ENCODE measurements at regions not wholly inside any gene's neighbourhood (a gene's known extent, or its start where the extent isn't known, plus 50 kb on each side); places are given as distances from the start of the nearest gene placed in this dataset.
A peak's percentile ranks its signal among the peaks of the same experiment; 100 is the strongest.

- no peak for DNase-seq
Observed at GRCh38 chr3:67884345-67884744, 229.9 kb upstream of the SUCLG2 start.

- peak in 2 of 56 donors; percentile 6 to 8 for DNase-seq
Observed at GRCh38 chr3:67883766-67884165, 229.4 kb upstream of the SUCLG2 start.

GRCh38 chr3:67882981-67883380 lies 228.6 kb upstream of the SUCLG2 start:
- no peak for DNase-seq

DNA sequence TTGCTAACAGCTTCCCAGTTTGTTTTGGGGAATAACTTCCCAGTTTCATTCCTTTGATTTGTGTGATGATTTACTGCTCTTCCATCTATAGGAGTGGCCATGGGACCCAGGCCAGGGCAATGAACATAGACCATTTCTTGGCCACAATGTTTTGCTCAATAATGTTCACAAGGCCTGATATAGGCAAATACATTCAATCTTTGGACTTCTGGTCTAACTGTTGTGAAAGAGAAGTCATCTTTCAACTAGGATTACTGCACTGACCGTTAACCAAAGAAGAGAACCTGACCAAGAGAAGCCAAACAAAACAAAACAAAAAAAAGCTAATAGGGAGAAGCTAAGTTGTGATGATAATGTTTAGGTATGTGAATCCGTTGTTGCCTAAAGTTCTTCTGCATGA lies 221.8 kb upstream of the SUCLG2 start:
- DNase-seq, result no peak

GRCh38 chr3:67875858-67876257 lies 221.4 kb upstream of the SUCLG2 start:
- DNase-seq, result no peak

GRCh38 chr3:67875338-67875737 lies 220.9 kb upstream of the SUCLG2 start:
- no peak for DNase-seq

DNA sequence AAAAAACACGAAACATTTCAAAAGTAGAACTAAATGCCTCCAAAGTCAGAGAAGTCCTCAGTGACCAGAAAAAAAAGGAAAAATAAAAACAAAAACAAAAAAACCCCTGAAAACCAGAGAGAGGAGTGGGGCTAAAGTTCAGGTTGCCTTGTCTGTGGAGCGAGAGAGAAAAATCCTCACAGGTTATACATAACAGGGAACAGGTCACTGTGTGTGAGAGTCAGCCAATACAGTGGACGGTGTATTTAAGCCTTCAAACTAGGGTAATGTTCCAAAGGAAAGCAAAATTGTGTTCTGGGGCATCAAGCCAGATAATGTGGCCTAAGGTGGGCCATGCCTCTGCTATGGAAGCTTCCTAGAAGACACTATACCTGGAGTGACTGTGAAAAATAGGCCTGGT lies 216.1 kb upstream of the SUCLG2 start:
- no peak for DNase-seq

- DNase-seq, result no peak
Observed at GRCh38 chr3:67866571-67866970, 212.2 kb upstream of the SUCLG2 start.

GRCh38 chr3:67864587-67865183 lies 210.3 kb upstream of the SUCLG2 start:
- no peak for DNase-seq

- no peak for DNase-seq
Observed at GRCh38 chr3:67863869-67864268, 209.5 kb upstream of the SUCLG2 start.

DNA sequence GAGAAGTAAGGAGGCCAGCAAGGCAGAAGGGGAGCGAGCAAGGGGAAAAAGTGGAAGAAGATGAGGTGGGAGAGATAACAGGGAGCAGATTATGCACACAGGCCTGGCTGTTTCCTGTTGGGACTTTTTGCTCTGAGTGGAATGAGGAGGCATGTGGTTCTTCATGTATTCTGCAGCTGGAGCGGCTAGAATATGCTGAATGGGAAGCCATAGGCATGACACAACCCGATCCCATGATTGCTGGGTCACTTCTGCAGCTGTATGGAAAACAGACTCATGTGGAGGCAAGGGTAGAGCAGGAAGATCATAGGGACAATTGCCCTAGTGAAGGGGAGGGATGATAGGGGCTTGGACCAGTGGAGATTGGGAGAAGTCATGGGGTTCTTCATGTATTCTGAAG lies 206.0 kb upstream of the SUCLG2 start:
- no peak for DNase-seq

DNA sequence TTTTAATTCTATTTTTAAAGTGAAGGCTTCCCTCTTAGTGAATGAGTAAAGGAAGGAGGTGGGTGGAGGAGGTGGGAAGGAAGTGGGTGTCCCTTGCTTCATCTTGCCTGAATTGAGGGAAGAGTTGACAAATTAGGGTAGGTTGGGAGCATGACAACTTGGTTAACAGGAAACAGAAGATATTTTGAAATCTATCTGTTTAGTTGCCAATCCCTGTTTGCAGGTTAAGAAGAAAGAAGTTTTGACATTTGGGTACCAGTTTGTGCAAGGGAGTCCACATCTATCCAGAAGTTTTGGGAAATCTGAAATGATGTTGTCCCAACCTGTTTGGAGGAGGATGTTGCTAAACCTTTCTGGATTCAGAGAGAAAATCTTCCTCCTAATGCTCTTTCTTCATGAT lies 204.1 kb upstream of the SUCLG2 start:
- DNase-seq, result no peak

- no peak for DNase-seq
Observed at GRCh38 chr3:67856718-67857117, 202.3 kb upstream of the SUCLG2 start.

- DNase-seq, result no peak
Observed at GRCh38 chr3:67854663-67855062, 200.3 kb upstream of the SUCLG2 start.

GRCh38 chr3:67853520-67853919 lies 199.1 kb upstream of the SUCLG2 start:
- no peak for DNase-seq

- DNase-seq, result no peak
Observed at GRCh38 chr3:67848299-67848698, 193.9 kb upstream of the SUCLG2 start.

GRCh38 chr3:67846166-67846565 lies 191.8 kb upstream of the SUCLG2 start:
- DNase-seq, result no peak

GRCh38 chr3:67832817-67833216 lies 178.4 kb upstream of the SUCLG2 start:
- no peak for DNase-seq

DNA sequence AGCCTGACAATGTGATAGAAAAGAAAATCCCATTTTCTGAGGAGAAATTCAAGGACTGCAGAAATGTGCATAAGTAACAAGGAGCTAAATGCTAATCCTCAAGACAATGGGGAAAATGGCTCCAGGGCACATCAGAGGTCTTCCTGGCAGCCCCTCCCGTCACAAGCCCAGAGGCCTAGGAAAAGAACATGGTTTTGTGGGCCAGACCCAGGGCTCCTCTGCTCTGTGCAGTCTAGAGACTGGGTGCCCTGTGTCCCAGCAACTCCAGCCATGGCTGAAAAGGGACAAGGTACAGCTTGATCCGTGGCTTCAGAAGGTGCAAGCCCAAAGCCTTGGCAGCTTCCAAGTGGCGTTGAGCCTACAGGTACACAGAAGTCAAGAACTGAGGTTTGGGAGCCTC lies 176.8 kb upstream of the SUCLG2 start:
- DNase-seq, result no peak

DNA sequence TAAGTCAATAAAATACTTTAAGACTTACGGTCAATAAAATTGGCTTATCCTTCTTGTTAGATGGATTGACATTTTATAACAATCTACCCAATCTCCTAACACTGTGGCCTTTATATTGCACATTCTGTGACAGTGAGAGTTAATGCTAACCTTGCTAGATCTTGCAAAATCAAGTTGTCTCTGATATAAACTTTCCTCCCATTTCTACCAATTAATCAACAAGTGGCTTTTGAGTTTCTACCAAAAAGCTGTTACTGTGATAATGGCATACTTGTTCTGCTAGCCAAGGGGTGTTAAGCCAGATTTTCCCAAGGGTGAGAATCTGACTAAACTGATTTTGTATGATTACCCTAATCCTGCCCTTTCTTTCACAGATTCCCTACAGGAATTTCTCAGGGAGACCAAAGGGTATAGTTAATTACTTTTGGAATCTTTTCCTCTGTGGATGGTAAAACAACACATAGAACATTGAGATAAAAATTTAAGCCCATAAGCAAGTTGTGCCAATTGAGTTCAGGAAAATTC lies 174.1 kb upstream of the SUCLG2 start:
- no peak for DNase-seq

DNA sequence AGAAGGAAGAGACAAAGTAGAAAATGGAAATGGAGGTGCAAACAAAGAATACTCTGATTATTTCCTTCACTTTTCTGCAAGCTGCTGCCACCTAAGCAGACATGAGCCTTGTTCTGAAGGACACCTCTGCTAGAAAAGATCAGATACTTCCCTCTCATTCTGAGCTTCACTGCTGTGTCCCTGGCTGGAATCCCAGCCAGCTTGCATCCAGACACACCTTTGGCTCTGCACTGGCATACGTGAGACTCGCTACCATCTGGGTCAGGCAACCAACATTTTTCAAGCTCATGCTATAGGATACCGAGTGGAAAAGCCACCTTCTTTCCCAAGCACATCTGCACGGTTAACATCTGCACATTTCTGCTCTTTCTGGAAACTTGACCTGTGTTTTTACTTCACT lies 166.7 kb upstream of the SUCLG2 start:
- DNase-seq, result no peak

DNA sequence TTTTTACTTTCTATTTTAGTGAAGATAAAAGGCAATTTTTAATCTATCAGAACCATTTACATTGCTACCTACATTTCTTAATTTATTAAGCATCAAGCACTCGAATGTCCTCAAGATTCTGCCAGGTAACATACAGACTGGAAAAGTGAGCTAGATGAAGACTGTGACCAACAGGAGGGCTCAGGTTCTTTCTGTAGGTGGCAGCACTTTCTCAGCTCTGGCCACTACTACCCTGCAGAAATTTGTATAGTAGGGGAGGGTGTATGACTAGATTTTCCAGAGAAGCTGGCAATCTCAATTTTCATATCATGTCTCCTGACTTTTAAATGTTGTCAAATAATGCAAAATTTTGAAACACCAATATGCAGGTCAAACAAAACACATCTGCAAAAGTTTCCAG lies 165.0 kb upstream of the SUCLG2 start:
- DNase-seq, result peak in 2 of 56 donors; percentile 2

DNA sequence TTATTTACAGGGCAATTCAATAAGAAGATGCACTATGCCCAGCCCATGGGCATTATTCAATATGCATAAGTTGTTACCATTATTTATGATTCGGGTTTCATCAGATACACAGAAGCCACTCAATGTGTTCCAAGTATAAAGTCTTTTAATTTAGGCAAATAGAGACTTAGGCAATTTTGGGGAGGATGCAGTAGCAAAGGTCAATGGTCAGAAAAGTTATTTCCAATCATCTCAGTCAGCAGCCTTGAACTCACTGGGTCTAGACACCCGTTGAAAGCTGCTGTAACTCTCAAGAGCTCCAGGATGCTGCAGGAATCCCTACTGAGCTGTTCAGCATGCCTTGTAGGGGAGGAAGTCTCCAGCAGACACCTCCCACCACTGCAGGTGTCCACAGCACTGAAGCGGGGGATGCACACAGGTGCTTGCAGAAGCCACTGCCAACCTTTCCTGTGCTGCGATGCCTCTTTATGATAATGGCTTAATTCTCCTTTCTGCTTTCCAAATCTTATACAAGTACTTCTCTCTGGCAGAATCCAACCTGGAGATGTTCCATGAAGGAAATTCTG lies 155.0 kb upstream of the SUCLG2 start:
- DNase-seq, result no peak

DNA sequence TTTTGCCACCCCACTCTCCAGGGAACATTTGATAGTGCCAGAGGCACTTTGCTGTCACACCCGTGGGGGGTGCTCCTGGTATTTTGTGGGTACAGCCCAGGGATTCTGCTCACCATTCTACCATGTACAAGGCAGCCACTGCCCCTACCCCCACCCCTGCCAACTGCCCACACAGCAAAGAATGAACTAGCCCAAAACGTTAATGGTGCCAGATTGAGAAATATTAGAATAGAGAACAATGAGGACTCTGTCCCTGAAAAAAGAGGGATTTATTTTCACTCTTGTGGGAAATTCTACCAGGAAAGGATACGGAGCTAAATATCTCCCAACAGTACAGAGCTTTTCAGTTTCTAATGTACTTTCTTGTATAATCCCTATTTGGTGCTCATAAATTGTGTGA lies 154.5 kb upstream of the SUCLG2 start:
- no peak for DNase-seq
